ENCODE measurements at regions not wholly inside any gene's neighbourhood (a gene's known extent, or its start where the extent isn't known, plus 50 kb on each side); places are given as distances from the start of the nearest gene placed in this dataset.

- H3K18ac ChIP-seq (ENCODE audit: extremely low read depth, low read length): no peak overlapping the region
- H3K23me2 ChIP-seq (ENCODE audit: low read depth, low read length): no peaks in the 10 kb centered on the region
- H3K56ac ChIP-seq (replicated peaks; ENCODE audit: insufficient read length, low read depth, low read length): no peak overlapping the region
- H3K23ac ChIP-seq (ENCODE audit: insufficient read length): no peak overlapping the region
- H3K27ac ChIP-seq (ENCODE audit: low read depth, low read length): no peak overlapping the region
- 88% methylated on average over 1 of the region's 1 CpG; no CpG with 5 or more reads in 1 of the 2 experiments for WGBS, 2 experiments (ENCODE audit: extremely low coverage in 1 of 2, insufficient coverage in 1 of 2, insufficient read length in 1 of 2, insufficient replicate concordance in 2 of 2, low coverage in 1 of 2, low lambda C conversion rate in 2 of 2, missing lambda C conversion rate in 1 of 2)
- no peak overlapping the region for H3K4me2 ChIP-seq (ENCODE audit: insufficient read depth in 1 of 2, low read depth in 2 of 2, low read length in 2 of 2)
- no peaks in the 10 kb centered on the region for H3K79me1 ChIP-seq (ENCODE audit: low read depth, low read length)
- ChIA-PET CTCF (ENCODE audit: partially characterized antibody) (interaction anchor here (0.7 to 1.5 kb wide), 2 partner anchors 29 to 201 kb away, joined by 3 read pairs; no protein-coding TSS in a partner anchor), POLR2A (ENCODE audit: partially characterized antibody) (no interaction called here)
- H3K4me1 ChIP-seq (replicated peaks in 1 of 4; ENCODE audit: control insufficient read depth in 3 of 4, insufficient read depth in 4 of 4, low read length in 3 of 4): no peaks in the 10 kb centered on the region
- H4K5ac ChIP-seq (ENCODE audit: insufficient read length, low read depth, low read length): no peak overlapping the region
- no peak overlapping the region for H2BK20ac ChIP-seq (ENCODE audit: low read length)
- H3K4me3 ChIP-seq (ENCODE audit: extremely low read depth in 1 of 4, insufficient read depth in 2 of 4, low read depth in 3 of 4, low read length in 4 of 4): no peak overlapping the region
- no peaks in the 10 kb centered on the region for H3K9me3 ChIP-seq (ENCODE audit: insufficient read depth in 2 of 2, low read depth in 1 of 2, low read length in 1 of 2)
- H3K9ac ChIP-seq (replicated peaks in 1 of 4; ENCODE audit: extremely low read depth in 1 of 4, low read depth in 3 of 4, low read length in 3 of 4): no peak overlapping the region
- DNase-seq (ENCODE audit: low read depth in 1 of 2, low spot score in 2 of 2) (no peak), FAIRE-seq (no peak)
- no peak overlapping the region for H4K8ac ChIP-seq (ENCODE audit: extremely low read depth, insufficient read depth, low read length)
- no peak overlapping the region for H2BK5ac ChIP-seq (ENCODE audit: low read depth, low read length)
- no peak overlapping the region for H2BK15ac ChIP-seq (ENCODE audit: low read length)
- no peak overlapping the region for H2AK5ac ChIP-seq (ENCODE audit: low read depth, low read length)
- no peak overlapping the region for H4K91ac ChIP-seq (replicated peaks; ENCODE audit: insufficient read length, low read length)
- H3K4ac ChIP-seq (replicated peaks; ENCODE audit: insufficient read length, low read depth, low read length): no peak overlapping the region
- H2AFZ ChIP-seq (ENCODE audit: low read length): no peak overlapping the region
- no peaks in the 10 kb centered on the region for H3K36me3 ChIP-seq (ENCODE audit: control insufficient read depth in 2 of 4, insufficient read depth in 4 of 4, low read length in 3 of 4)
- H3K14ac ChIP-seq (ENCODE audit: insufficient read length): no peak overlapping the region
- no peaks in the 10 kb centered on the region for H3K79me2 ChIP-seq (ENCODE audit: control insufficient read depth in 1 of 2, insufficient read depth in 2 of 2, low read length in 2 of 2)
- H2BK12ac ChIP-seq (ENCODE audit: low read depth, low read length): no peak overlapping the region
- H3K27me3 ChIP-seq (replicated peaks in 1 of 4; ENCODE audit: control insufficient read depth in 3 of 4, extremely low read depth in 1 of 4, insufficient read depth in 3 of 4, low read length in 3 of 4): no peaks in the 10 kb centered on the region
- no peak overlapping the region for H2BK120ac ChIP-seq (replicated peaks; ENCODE audit: low read depth, low read length)
- H4K20me1 ChIP-seq (replicated peaks in 1 of 2; ENCODE audit: control insufficient read depth in 1 of 2, insufficient read depth in 2 of 2, low read length in 2 of 2): no peaks in the 10 kb centered on the region
- no peak for TF ChIP-seq SIN3A (conservative IDR thresholded peaks at IDR 0.05 in 1 of 2, IDR thresholded peaks at IDR 0.05 in 1 of 2; ENCODE audit: low read depth in 1 of 2, low read length in 2 of 2)
- TF ChIP-seq EP300 (IDR thresholded peaks at IDR 0.05; ENCODE audit: borderline replicate concordance in 1 of 2, low read depth in 2 of 2, low read length in 2 of 2): no peak
- TF ChIP-seq HDAC2 (IDR thresholded peaks at IDR 0.05; ENCODE audit: borderline replicate concordance in 1 of 2, low read depth in 2 of 2, low read length in 2 of 2): no peak
- no peak for TF ChIP-seq POLR2AphosphoS5 (IDR thresholded peaks at IDR 0.05; ENCODE audit: low read depth, low read length)
- TF ChIP-seq SIX5 (IDR thresholded peaks at IDR 0.05; ENCODE audit: low read depth, low read length): no peak
- no peak for TF ChIP-seq SAP30 (IDR thresholded peaks at IDR 0.05; ENCODE audit: insufficient read depth, insufficient replicate concordance, low read length)
- TF ChIP-seq RXRA (IDR thresholded peaks at IDR 0.05; ENCODE audit: insufficient read depth, low read depth, low read length): no peak
- no peak for TF ChIP-seq ZNF274 (IDR thresholded peaks at IDR 0.05; ENCODE audit: borderline replicate concordance, extremely low read depth, low read length)
- no peak for TF ChIP-seq TEAD4 (IDR thresholded peaks at IDR 0.05; ENCODE audit: low read depth, low read length)
- no peak for TF ChIP-seq RBBP5 (IDR thresholded peaks at IDR 0.05; ENCODE audit: borderline replicate concordance, low read depth, low read length)
- TF ChIP-seq PHF8 (conservative IDR thresholded peaks at IDR 0.05; ENCODE audit: low read depth, low read length): no peak
- TF ChIP-seq YY1 (IDR thresholded peaks at IDR 0.05; ENCODE audit: low read depth, low read length): no peak
- TF ChIP-seq RNF2 (IDR thresholded peaks at IDR 0.05; ENCODE audit: borderline replicate concordance, low read depth, low read length, missing control alignments, poor library complexity, severe bottlenecking): no peak
Observed at GRCh38 chr6:138719744-138720143, 53.8 kb upstream of the CCDC28A start.
